Fibroblast of the conjunctiva (primary cell): ENCODE measurements at regions not wholly inside any gene's neighbourhood (a gene's known extent, or its start where the extent isn't known, plus 50 kb on each side); places are given as distances from the start of the nearest gene placed in this dataset.

Experiments used
- DNase-seq: peaks from one replicate; pipeline ENCODE4 v3.0.0-alpha.2; 2010; ENCODE audit warnings: low read depth

DNA sequence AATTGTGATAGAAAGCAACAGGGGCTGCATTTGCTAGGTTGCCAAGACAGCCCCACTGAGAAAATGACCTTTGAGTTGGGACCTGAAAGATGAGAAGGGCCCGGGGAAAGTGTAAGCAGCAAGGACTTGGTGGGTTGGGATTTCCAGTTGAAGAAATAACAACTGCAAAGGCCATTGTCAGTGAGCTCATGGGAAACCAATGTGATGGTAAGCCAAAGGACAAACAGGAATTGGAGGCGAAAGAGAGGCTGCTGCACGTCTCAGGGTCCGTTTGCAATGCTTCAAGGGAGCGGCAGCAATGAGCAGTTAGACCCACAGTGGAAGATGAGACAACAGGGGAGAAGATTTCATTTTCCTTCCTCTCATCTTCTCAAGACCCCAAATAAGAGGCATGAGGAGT is 51.5 kb upstream of the RGPD4 start:
- DNase-seq, result no peak

DNA sequence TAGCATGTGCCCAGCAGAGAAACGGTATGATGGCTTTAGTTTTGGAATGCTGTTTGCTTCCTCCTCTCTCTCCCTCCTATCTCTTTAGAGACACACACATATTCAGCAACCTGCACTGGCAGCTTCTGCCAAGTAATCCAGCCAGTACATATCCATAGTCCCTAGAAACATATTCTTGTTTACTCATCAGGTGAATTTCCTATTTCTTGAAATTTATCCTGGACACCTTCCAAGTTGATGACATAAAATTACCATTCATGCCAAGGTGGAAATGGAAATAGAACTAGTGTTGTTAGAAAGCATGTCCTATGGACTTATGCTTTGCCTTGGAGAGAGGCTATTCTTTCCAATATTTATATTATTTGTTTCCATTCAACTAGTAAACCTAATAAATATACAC is 50.9 kb upstream of the RGPD4 start:
- DNase-seq, result no peak

DNA sequence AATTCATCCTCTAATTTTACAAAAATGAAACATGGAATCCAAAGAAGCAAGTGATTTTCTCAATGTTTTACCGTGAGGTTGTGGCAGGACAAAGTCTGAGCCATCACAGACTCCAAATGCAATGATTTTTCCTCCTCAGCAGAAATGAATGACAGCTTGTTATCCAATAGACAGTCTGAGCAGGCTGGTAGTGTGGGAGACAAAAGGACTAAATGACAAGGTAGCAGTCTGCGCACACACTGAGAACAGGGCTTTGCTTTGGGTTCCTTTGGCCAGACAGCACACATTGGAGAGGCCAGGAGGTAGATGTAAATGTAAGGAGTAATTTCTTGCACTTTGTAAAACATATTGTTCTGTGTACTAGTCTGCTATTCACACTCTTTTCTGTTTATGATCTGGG is 50.3 kb upstream of the RGPD4 start:
- no peak for DNase-seq
